C4-2B (cell line): ENCODE measurements at regions not wholly inside any gene's neighbourhood (a gene's known extent, or its start where the extent isn't known, plus 50 kb on each side); places are given as distances from the start of the nearest gene placed in this dataset.

Source experiments
- H3K27ac ChIP-seq: fragments of 450-650 bp; 2 replicates; pipeline ENCODE4 v1.5.1; 2017
- ZFX ChIP-seq: fragments of 450-650 bp; IDR thresholded peaks from 2 replicates; pipeline ENCODE4 v1.6.1; 2017
- TF ChIP-seq, protein P1 (sequence below): fragments of 450-650 bp; conservative IDR thresholded peaks from 2 replicates; pipeline ENCODE4 v1.5.1; 2017; ENCODE audit warnings: mild to moderate bottlenecking

DNA sequence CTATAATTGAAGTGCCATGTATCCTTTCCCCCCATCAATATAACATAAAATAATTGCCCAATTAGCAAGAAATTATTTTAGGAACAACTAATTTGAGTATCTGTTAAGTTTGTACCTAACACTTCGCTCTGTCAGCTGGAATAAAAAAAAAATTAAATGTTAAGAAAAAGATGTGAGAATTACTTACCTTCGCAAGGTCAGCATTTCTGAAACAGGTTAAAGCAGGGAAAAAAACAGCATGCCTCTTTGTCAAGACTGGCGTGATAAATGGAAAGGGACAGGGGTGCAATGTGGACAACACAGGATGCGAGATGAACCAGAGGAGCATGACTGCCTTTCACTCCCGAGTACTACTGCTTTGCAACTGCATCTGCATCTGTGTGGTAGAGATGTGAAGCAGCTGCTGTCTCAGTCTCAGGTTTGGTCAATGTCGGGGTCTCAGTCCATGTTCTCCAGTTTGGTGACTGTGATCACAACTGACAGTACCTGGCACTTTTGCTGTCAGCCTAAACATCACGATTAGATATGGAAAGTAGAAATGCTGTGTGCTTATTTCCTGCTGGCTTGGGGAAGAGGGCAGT lies 565.4 kb upstream of the LRRTM1 start:
- TF ChIP-seq, protein P1, sequence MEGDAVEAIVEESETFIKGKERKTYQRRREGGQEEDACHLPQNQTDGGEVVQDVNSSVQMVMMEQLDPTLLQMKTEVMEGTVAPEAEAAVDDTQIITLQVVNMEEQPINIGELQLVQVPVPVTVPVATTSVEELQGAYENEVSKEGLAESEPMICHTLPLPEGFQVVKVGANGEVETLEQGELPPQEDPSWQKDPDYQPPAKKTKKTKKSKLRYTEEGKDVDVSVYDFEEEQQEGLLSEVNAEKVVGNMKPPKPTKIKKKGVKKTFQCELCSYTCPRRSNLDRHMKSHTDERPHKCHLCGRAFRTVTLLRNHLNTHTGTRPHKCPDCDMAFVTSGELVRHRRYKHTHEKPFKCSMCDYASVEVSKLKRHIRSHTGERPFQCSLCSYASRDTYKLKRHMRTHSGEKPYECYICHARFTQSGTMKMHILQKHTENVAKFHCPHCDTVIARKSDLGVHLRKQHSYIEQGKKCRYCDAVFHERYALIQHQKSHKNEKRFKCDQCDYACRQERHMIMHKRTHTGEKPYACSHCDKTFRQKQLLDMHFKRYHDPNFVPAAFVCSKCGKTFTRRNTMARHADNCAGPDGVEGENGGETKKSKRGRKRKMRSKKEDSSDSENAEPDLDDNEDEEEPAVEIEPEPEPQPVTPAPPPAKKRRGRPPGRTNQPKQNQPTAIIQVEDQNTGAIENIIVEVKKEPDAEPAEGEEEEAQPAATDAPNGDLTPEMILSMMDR: no peak
- TF ChIP-seq ZFX: no peak

GRCh38 chr2:80863147-80863714 lies 558.7 kb upstream of the LRRTM1 start:
- TF ChIP-seq ZFX: no peak
- TF ChIP-seq, protein P1: no peak
- H3K27ac ChIP-seq: no peak overlapping the region

More for the DNA sequence above, 565.4 kb upstream of the LRRTM1 start:
- H3K27ac ChIP-seq: no peak overlapping the region

GRCh38 chr2:80858965-80859364 lies 554.4 kb upstream of the LRRTM1 start:
- TF ChIP-seq, protein P1: no peak
- no peak for TF ChIP-seq ZFX
- no peak overlapping the region for H3K27ac ChIP-seq

- TF ChIP-seq, protein P1: no peak
- no peak for TF ChIP-seq ZFX
- H3K27ac ChIP-seq: no peak overlapping the region
Measured at GRCh38 chr2:80856227-80856626, 551.7 kb upstream of the LRRTM1 start.

GRCh38 chr2:80854831-80855230 lies 550.3 kb upstream of the LRRTM1 start:
- TF ChIP-seq, protein P1: no peak
- TF ChIP-seq ZFX: no peak

DNA sequence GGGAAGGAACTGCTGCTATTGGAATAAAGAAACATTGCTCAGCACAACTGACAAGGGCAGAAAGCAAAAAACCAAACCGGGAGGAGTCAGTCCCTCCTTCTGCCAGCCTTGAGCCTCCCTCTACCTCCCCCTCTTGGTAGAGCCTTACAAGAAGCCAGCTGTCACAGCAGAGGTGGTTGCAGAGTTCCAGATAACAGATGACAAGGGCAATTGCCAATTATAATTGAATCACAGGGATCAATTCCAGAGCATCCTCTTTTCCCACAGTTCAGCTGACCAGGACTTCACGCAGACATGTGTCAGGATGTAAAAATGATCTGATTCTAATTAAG lies 548.2 kb upstream of the LRRTM1 start:
- no peak overlapping the region for H3K27ac ChIP-seq
- no peak for TF ChIP-seq ZFX
- TF ChIP-seq, protein P1: 0 out of 2 replicates have a peak, but pooled peaks have one; percentile 5

More at GRCh38 chr2:80854831-80855230, 550.3 kb upstream of the LRRTM1 start:
- H3K27ac ChIP-seq: no peak overlapping the region

DNA sequence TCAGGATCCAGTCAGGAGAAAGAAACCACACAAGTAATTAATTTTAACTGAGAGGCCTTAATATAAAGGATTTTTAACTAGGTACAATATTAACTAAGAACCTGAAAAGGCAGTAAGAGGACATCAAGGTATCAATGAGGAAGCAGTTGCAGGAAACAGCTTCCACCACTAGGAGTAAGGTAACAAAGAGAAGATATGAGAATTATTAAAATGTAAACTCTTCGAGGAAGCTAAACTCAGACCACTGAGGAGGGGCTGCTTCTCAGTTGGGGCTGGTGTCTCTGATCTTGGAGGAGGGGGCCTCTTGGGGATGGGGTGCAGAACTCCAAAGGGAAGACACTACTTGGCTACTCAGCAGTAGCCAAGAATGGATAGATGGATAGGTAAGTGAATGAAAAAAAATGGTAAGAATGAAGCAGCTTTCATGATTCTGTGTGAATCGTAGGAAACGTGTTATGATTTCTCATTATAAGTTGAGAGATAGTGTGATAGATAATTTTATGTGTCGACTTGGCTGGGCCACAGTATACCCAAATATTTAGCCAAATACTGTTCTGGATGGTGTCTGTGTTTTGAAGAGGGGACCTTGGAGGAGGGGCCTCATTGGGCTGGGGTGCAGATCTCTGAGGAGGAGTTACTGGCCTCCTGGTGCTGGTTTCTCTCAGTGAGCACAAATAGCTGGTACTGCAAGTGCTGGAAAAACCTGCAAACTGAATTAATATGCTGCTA lies 547.7 kb upstream of the LRRTM1 start:
- TF ChIP-seq, protein P1: no peak; the same call in 1 of the 2 replicates
- TF ChIP-seq ZFX: no peak
- H3K27ac ChIP-seq: no peak overlapping the region
